Stomach (tissue), 8 donors: ENCODE measurements at regions not wholly inside any gene's neighbourhood (a gene's known extent, or its start where the extent isn't known, plus 50 kb on each side); places are given as distances from the start of the nearest gene placed in this dataset.

Source experiments
- DNase-seq, 2 donors: peaks; one replicate each; pipeline versions ENCODE4 v3.0.0 to v3.0.0-alpha.2; 2013 to 2019
- H3K27ac ChIP-seq, 5 donors: fragments of 200-600 bp in 4 of 5; sonication (generic) in 4 of 5; one replicate each; pipeline ENCODE4 v1.5.1; 2013 to 2019; ENCODE audit warnings: mild to moderate bottlenecking in 1 of 5, moderate library complexity in 1 of 5
- H3K27me3 ChIP-seq, 3 donors: fragments of 200-600 bp; sonication (generic); one replicate each; pipeline ENCODE4 v1.5.1; 2017 to 2019; ENCODE audit warnings: mixed run types in 1 of 3
- H3K36me3 ChIP-seq, 4 donors: fragments of 200-600 bp; sonication (generic); 1 replicate in 3 of 4; 2 replicates in 1 of 4; pipeline ENCODE4 v1.5.1; 2016 to 2019
- H3K4me1 ChIP-seq, 4 donors: fragments of 200-600 bp; sonication (generic); one replicate each; pipeline ENCODE4 v1.5.1; 2016 to 2019
- H3K4me3 ChIP-seq, 4 donors: fragments of 200-600 bp; sonication (generic) in 3 of 4; one replicate each; pipeline ENCODE4 v1.5.1; 2016 to 2019; ENCODE audit warnings: mild to moderate bottlenecking in 1 of 4
- H3K9me3 ChIP-seq, 4 donors: fragments of 200-600 bp; sonication (generic); one replicate each; pipeline ENCODE4 v1.5.1; 2016 to 2019
- CTCF ChIP-seq, 7 experiments: fragments of 450-650 bp in 4 of 7; fragments of 200-600 bp in 3 of 7; sonication (generic) in 3 of 7; IDR thresholded peaks; one replicate each; pipeline ENCODE4 v1.5.1; 2016 to 2019; ENCODE audit warnings: antibody characterized with exemption in 7 of 7, control low read depth in 2 of 7, mild to moderate bottlenecking in 1 of 7
- EP300 ChIP-seq: sonication (generic); formaldehyde crosslinking; IDR thresholded peaks from one replicate; pipeline ENCODE4 v1.6.1; 2017; ENCODE audit warnings: antibody characterized with exemption
- POLR2A ChIP-seq, 4 donors: fragments of 450-650 bp; IDR thresholded peaks; one replicate each; pipeline ENCODE4 v1.6.1; 2016; ENCODE audit warnings: antibody characterized with exemption in 4 of 4, control low read depth in 2 of 4, mild to moderate bottlenecking in 1 of 4, moderate library complexity in 1 of 4
- POLR2AphosphoS5 ChIP-seq, 3 donors: sonication (generic); formaldehyde crosslinking; IDR thresholded peaks; one replicate each; pipeline ENCODE4 v1.6.1; 2016; ENCODE audit warnings: antibody characterized with exemption in 3 of 3
- WGBS, 5 donors: extraction: QIAGEN DNeasy Blood & Tissue Kit in 3 of 5; methylation state at CpG; one replicate each; pipeline versions ENCODE4 v1.1.5 to v1.1.7; 2013 to 2018; 5-methylcytosine and 5-hydroxymethylcytosine counted together
- intact Hi-C: fragments of 100-400 bp; cut with DNase I; formaldehyde crosslinking; loops from one replicate; pipeline ENCODE4 v1.15.1; 2023; ENCODE audit warnings: low total_unique reads
- donor health status: healthy with polysubstance abuse.
- donor health status: Bipolar disorder and iron deficiency.
- donor health status: healthy.

GRCh38 chr21:33136847-33137502, 67.0 kb downstream of the OLIG1 start:
- H3K9me3 ChIP-seq, result no peaks in the 10 kb centered on the region
- H3K4me1 ChIP-seq, result no peaks in the 10 kb centered on the region
- intact Hi-C loops, result no loop called here
- WGBS, 5 donors, result 46 to 56% (median 55%) methylated on average over 7 of the region's 7 CpGs
- H3K27me3 ChIP-seq, result peaks cover 0 to 61% (median 8%) of the 10 kb centered on the region in 3 donors
- no peak overlapping the region for H3K4me3 ChIP-seq
- no peak overlapping the region for H3K27ac ChIP-seq
- no peaks in the 10 kb centered on the region for H3K36me3 ChIP-seq
- TF ChIP-seq CTCF (IDR thresholded peaks at IDR 0.05) (no peak), POLR2A (IDR thresholded peaks at IDR 0.05) (no peak), POLR2AphosphoS5 (IDR thresholded peaks at IDR 0.05) (no peak), EP300 (no peak)
- peak in 1 of 2 donors; percentile 25 for DNase-seq

- 53 to 69% (median 61%) methylated on average over 18 of the region's 18 CpGs for WGBS, 5 donors
- intact Hi-C loops, result no loop called here
- no peak overlapping the region for H3K27ac ChIP-seq
- peaks cover 0 to 53% (median 13%) of the 10 kb centered on the region in 3 donors for H3K27me3 ChIP-seq
- H3K4me3 ChIP-seq, result no peak overlapping the region
- H3K9me3 ChIP-seq, result no peaks in the 10 kb centered on the region
- H3K4me1 ChIP-seq, result no peaks in the 10 kb centered on the region
- H3K36me3 ChIP-seq, result no peaks in the 10 kb centered on the region
- TF ChIP-seq CTCF (IDR thresholded peaks at IDR 0.05) (no peak), EP300 (no peak), POLR2A (IDR thresholded peaks at IDR 0.05) (no peak), POLR2AphosphoS5 (IDR thresholded peaks at IDR 0.05) (no peak)
- DNase-seq, result no peak
These were observed 69.1 kb downstream of the OLIG1 start for GRCh38 chr21:33139084-33139483.

GRCh38 chr21:33140288-33140687, 70.3 kb downstream of the OLIG1 start:
- no peaks in the 10 kb centered on the region for H3K36me3 ChIP-seq
- H3K4me1 ChIP-seq, result no peaks in the 10 kb centered on the region
- no peak overlapping the region for H3K4me3 ChIP-seq
- H3K27me3 ChIP-seq, result peaks cover 0 to 54% (median 12%) of the 10 kb centered on the region in 3 donors
- DNase-seq, result no peak
- intact Hi-C loops, result no loop called here
- H3K27ac ChIP-seq, result no peak overlapping the region
- WGBS, 5 donors, result 63 to 80% (median 73%) methylated on average over 2 of the region's 2 CpGs
- no peaks in the 10 kb centered on the region for H3K9me3 ChIP-seq
- TF ChIP-seq CTCF (IDR thresholded peaks at IDR 0.05) (no peak), POLR2A (IDR thresholded peaks at IDR 0.05) (no peak), POLR2AphosphoS5 (IDR thresholded peaks at IDR 0.05) (no peak), EP300 (no peak)

GRCh38 chr21:33146467-33146866, 76.5 kb downstream of the OLIG1 start:
- H3K4me3 ChIP-seq, result no peak overlapping the region
- no peaks in the 10 kb centered on the region for H3K4me1 ChIP-seq
- DNase-seq, result no peak
- intact Hi-C loops, result no loop called here
- H3K27ac ChIP-seq, result no peak overlapping the region
- H3K9me3 ChIP-seq, result no peaks in the 10 kb centered on the region
- no peaks in the 10 kb centered on the region for H3K36me3 ChIP-seq
- no peak for TF ChIP-seq EP300
- TF ChIP-seq CTCF (IDR thresholded peaks at IDR 0.05), result no peak
- no peak for TF ChIP-seq POLR2A (IDR thresholded peaks at IDR 0.05)
- TF ChIP-seq POLR2AphosphoS5 (IDR thresholded peaks at IDR 0.05), result no peak
- H3K27me3 ChIP-seq, result peaks cover 0 to 70% (median 7%) of the 10 kb centered on the region in 3 donors
- WGBS, 5 donors, result 64 to 78% (median 76%) methylated on average over 4 of the region's 4 CpGs
